HT-29 (cell line): ENCODE measurements at regions not wholly inside any gene's neighbourhood (a gene's known extent, or its start where the extent isn't known, plus 50 kb on each side); places are given as distances from the start of the nearest gene placed in this dataset.

Experiments used
- DNase-seq: peaks from one replicate; pipeline ENCODE4 v3.0.0-alpha.2; 2015; ENCODE audit warnings: low spot score

DNA sequence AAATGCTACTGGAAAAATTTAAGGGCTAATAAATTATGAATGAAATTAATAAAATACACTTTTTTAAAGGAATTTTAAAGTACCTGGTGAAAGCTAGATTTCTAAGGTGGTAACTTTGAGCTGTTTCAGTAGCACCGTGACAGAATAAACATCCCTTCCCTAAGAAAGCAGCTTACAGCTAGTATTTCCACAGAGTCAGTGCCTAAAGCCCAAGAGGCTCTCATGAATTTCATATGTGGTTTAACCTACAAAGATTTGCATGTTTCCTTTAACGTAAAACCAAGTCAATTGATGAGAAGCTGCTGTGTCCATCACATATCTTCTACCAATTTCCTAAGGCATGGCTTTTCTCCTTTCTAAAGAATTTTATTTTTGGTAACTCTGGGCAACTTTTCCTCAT, 56.8 kb downstream of the IFNG start:
- no peak for DNase-seq

DNA sequence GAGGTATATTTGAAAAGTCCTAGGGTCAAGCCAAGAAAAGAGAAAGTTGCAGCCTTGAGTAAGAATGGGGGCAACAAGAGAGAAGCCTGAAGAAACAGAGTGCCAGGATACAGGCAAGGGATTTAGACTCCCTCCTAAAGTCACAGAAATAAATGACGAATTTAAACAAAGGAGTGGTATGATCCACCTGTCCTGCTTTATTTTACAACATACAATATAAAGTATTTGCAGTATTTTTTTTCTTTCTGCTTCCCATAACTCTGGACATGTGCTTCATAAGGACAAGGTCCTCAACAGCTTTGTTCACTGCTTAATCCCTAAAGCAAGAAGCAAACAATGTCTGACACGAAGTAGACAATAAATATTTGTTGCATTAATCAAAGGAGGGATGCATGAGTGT, 57.4 kb downstream of the IFNG start:
- DNase-seq = no peak

DNA sequence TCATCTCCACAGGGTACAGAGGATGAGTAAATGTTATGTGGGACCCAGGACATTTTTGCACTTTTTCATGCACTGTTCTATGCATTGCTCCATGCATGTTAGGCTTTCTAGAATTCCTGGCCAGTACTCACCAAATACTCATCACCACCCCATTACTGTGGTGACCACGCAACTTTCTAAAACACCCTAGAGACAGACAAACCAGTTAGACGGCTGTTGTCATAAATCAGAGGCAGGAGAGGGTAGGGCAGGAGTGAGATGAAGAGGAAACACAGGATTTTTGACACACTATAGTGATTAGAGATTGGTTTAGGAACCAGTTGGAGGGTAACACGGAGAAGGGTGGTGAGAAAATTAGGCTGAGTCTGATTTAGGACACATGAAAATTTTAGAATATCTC, 59.3 kb downstream of the IFNG start:
- DNase-seq = peak; percentile 67

DNA sequence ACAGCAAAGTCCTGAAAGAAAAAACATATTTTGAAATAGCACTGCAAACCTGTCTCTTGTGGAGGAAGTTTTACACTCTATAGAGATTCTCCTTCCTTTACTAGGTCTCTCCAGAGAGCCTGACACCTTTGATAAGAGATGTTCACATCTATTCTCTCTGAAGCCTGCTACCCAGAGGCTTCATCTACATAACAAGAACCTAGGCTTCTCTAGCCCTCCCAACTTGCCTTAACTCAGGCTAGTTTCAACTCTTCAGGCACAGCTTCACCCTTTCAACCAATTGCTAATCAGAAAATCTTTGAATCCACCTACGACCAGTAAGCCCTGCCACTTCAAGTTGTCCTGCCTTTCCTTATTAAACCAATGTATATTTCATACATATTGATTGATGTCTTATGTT, 60.6 kb downstream of the IFNG start:
- DNase-seq = no peak

DNA sequence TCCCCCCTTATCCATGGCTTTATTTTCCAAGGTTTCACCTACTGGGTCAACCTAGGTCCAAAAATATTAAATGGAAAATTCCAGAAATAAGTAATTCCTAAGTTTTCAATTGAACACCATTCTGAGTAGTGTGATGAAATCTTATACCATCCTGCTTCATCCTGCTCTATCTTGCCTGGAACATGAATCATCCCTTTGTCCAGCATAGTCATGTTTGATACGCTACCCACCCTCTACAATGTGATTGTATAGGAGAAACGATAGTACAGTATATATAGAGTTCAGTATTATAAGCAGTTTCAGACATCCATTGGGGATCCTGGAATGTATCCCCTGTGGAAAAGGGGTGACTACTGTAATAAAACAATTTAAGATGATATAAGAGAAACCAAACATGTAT, 62.2 kb downstream of the IFNG start:
- no peak for DNase-seq

DNA sequence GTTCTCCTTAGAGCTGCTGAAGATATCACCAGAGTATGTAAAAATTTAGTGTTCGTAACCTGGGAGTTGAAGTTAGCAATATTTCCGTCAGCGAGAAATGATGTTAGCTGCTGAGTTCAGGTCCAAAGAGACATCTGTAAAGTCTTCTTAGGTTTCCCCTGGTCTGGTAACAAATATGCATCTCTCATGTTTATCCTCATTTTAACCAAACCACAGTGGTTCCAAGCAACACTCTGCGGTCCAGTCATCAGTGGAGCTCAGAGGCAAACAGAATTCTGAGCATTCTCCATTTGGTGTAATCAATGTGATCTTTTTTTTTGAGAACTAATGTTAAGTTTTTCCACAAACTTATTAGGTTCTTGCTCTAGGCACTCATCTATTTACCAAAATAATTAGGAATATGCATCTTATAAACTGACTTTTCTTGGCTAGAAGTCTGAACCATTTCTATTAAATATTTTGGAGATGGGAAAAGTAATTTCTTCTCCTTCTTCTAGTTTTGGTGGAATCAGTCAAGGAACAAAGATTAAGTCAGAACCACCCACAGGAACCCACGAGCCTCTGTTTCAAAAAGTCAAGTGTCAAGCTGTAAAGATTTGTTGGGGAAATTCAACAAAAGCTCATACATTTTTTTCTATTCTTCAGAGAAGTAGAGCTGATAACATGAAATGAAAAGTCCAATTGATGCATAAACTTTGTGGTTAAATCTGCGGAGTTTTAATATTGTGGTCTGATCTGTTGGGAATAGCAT, 64.7 kb downstream of the IFNG start:
- DNase-seq = no peak

DNA sequence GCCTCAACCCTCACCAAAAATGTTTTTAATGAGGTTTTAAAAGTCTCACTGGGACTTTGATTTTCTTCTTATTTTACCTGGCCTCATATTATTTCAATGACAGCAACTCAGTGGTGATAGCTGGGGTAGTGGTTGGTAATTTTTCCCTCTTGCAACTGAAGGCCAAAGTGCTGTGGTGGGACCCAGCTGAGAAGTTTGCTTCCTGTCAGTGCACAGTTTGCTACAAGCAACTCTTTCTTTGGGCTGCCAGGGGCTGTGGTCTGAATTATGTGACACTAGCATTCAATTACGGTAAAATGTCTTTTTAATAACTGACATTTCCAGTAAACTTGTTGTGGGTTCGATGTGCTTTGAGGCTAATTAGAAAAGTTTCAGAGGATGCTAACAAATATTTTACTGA, 65.3 kb downstream of the IFNG start:
- no peak for DNase-seq

DNA sequence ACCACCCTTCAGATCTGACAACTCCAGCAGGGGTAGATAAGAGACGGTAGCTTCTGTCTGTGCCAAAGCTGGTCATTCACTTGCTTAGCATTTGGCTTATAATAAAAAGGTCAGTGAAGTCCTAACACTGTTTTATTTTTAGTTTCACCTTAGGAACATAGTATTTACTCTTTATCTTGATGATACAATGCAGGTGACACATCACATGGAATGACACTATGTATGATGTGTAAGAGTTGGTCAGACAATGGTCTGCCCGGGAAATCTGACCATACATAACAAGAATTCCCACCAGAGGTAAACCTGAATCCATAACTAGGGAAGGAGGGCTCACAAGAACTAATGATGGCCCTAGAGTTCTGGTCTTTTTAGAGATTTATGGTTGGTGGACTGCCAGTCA, 66.6 kb downstream of the IFNG start:
- no peak for DNase-seq

DNA sequence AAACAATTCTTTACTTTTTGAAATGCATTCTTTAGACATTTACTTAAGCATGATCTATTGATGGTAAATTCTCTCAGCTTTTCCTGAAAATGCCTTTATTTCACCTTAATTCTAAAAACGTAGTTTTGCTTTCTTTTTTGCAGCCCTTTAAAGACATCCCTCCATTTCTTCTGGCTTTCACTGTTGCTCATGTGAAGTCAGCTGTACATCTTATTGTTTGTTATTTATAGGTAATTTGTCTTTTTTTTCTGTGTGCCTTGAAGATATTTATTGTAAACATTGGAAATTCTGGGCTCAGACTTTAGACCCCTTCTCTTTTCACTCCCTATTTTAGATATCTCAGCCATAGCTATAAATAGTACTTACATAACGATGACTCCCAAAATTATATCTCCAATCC, 70.4 kb downstream of the IFNG start:
- no peak for DNase-seq

DNA sequence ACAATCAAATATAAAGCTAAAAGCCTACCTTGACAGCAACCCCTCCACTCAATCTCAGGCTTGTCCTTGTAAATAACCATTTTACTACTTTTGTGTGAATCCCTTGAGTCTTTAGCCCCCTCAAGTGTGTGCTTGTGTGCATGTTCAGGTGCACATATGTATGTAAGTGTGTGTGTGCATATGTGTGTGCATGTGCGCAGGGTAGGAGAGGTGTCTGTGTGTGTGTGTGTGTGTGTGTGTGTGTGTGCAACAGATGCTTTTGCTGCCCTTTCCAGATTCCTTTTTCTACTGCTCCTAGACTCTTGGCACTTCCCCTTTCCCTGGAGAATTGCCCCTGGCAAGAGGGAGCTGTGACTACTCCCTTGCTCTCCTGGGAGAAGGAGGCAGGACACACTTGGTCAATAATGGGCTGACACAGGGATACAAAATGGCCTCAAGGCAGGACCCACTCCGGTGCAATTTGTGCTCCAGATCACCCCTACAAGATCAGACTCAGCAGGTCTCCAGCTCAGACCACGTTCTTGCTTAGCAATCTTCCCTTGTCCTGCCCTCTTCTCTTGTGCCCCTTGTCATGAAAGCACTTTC, 73.4 kb downstream of the IFNG start:
- no peak for DNase-seq

DNA sequence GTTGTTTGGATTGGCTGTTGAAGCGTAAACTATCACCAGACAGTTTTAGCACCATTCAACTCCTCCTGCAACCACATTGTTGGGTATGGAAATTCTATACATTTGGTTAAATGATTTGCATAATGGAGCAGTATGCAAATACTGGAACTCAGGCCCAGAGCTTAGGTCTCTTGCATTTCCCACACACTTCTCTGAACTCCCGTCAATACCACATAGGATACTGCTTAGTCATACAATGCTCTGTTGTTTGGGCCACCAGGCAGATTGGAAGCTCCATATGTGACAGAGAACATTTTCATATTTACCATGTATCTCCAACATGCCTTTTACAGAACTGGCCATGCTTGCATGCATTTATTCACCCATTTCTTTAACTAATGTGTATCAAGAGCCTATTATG, 78.0 kb downstream of the IFNG start:
- DNase-seq = no peak

DNA sequence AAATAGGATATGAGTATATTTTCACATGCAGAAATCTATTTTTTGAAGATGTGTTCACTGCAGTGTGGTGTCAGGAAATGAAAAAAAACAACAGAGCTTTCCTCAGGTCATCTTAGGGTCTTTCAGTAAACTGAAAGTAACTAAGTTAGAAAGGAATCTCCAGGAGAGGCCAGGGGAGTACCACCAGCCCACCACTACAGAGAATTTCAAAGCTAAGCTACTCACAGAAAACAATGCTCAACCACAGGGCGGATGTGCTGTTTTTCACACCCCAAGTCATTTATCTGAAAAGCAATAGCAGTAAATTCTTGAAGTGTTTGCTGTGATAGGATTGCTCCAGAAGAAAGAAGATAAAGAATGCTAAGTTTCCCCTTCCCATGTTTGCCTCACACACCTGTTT, 79.0 kb downstream of the IFNG start:
- DNase-seq = no peak

DNA sequence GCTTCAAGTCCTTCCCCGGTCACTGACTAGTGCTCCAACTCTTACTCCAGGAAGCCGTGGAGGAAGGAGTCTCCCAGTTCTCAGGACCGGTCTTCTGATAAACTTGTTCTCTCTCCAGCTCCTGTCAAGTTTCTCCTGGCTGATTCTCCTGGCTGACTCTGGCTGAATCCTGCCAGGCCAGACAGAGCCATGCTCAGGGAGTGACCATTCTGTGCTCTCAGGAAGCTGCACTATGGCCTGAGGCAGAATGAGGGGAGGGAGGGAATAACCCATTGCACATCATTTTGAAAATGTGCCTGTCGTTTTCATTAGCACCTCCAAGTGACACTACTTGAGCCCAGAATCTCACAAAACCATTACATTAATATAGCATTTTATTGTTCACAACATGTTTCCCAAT, 80.8 kb downstream of the IFNG start:
- DNase-seq = no peak

DNA sequence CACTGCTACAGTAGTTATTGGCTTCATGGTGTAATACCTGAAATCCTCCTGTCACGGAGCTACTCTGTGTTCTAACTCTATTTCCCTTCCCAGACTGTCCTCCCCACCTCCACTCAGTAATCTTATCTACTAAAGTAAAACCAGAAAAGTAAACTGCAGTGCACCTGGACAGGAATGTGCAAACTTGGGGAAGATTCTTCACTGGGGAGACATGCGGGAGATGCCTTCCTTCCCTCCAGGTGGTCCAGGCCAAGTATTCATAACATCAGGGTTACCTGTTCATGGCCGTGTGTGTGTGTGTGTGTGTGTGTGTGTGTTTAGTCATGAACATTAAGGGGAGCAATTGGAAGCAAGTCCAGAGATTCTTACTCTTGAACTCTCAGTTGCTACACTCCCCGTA, 84.1 kb downstream of the IFNG start:
- DNase-seq = no peak

DNA sequence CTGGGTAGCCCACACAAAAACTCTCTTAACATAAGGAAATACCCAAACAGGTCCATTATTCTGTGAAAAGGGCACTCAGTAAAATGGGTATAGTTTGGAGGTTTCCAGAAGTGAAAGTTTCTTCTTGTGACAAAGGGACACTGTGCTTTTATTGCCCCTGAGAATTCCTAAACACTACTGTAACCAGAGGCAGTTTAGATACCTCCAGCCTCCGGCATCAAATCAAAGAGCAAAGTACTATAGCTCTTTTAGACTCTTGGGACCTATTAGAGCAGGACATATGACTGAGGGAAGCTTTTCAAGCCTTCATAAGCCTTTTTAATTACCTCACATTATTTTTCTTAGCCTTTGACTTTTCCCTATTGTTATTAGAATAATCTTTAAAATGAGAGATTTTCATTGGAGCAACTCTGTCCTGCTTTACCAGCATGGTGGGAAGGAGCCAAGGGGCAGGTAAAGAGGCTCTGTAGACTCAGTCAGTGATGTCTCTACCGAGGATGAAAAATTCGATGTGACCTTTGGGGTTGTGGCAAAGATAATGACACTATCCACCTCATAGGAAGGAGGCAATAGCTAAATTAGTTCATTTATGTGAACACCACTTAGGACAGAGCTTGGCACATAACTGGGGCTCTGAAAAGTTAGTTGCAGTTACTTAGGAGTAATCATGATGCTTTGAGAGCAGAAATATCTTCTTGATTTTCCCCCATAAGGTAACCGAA, 85.1 kb downstream of the IFNG start:
- no peak for DNase-seq

DNA sequence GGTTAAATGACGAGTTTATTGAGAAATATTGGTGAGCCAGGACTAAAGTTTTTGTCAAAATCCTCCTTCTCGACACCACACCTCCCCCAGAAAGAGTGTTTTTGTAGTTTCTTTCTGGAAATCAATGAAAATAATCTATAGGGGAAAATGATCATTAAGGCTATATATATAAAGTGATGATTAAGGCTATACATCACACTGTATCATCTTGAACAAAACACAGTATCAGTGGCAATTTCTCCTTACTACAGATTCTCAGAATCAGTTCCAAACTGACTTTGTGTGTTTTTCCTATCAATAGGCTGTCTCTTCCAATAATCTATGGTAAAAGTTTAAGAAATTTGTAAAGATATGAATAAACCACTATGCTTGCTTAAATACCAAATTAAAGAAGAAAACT, 81.7 kb downstream of the IFNG-AS1 start:
- DNase-seq = no peak
